Natural killer cell (primary cell): ENCODE measurements at regions not wholly inside any gene's neighbourhood (a gene's known extent, or its start where the extent isn't known, plus 50 kb on each side); places are given as distances from the start of the nearest gene placed in this dataset.

ENCODE experiments used
- ATAC-seq, 3 donors: fragments of 150-1000 bp in 2 of 3; fragments of 200-7000 bp in 1 of 3; cut with Tn5 transposase; 1 replicate in 1 of 3; 2 replicates in 2 of 3; pipeline ENCODE4 v1.10.0; 2021; ENCODE audit warnings: mild to moderate bottlenecking in 2 of 3, moderate library complexity in 2 of 3
- DNase-seq, 2 donors: peaks; one replicate each; pipeline versions ENCODE4 v3.0.0 to v3.0.0-alpha.2; 2013 to 2021; ENCODE audit warnings: mixed read lengths in 1 of 2
- H3K27ac ChIP-seq: one replicate; pipeline ENCODE4 v1.5.1; 2013; ENCODE audit warnings: mild to moderate bottlenecking, low read length
- H3K27me3 ChIP-seq: one replicate; pipeline ENCODE4 v1.6.1; 2013; ENCODE audit warnings: low read length; ENCODE audit not compliant: control insufficient read depth, insufficient read depth
- H3K36me3 ChIP-seq: one replicate; pipeline ENCODE4 v1.6.1; 2013; ENCODE audit warnings: low read length; ENCODE audit not compliant: control insufficient read depth, insufficient read depth
- H3K4me1 ChIP-seq: one replicate; pipeline ENCODE4 v1.6.1; 2013; ENCODE audit warnings: low read length; ENCODE audit not compliant: control insufficient read depth, insufficient read depth
- H3K4me3 ChIP-seq: one replicate; pipeline ENCODE4 v1.5.1; 2013; ENCODE audit warnings: low read length
- H3K9me3 ChIP-seq: one replicate; pipeline ENCODE4 v1.6.1; 2013; ENCODE audit warnings: low read length; ENCODE audit not compliant: control insufficient read depth, insufficient read depth
- H3K27ac Mint-ChIP-seq, 2 donors: one replicate each; pipeline ENCODE4 v1.8.0; 2022; ENCODE audit warnings: mild to moderate bottlenecking in 2 of 2, mixed read lengths in 2 of 2, moderate library complexity in 1 of 2
- H3K27me3 Mint-ChIP-seq, 2 donors: one replicate each; pipeline ENCODE4 v1.8.0; 2022; ENCODE audit warnings: low read depth in 2 of 2, mixed read lengths in 2 of 2
- H3K36me3 Mint-ChIP-seq: one replicate; pipeline ENCODE4 v1.8.0; 2022; ENCODE audit warnings: mixed read lengths
- H3K4me1 Mint-ChIP-seq, 2 donors: one replicate each; pipeline ENCODE4 v1.8.0; 2022; ENCODE audit warnings: mixed read lengths in 2 of 2
- H3K4me3 Mint-ChIP-seq: one replicate; pipeline ENCODE4 v1.8.0; 2022; ENCODE audit warnings: mild to moderate bottlenecking, moderate library complexity, mixed read lengths
- H3K9me3 Mint-ChIP-seq, 2 donors: one replicate each; pipeline ENCODE4 v1.8.0; 2022; ENCODE audit warnings: mixed read lengths in 2 of 2
- WGBS: methylation state at CpG from one replicate; pipeline ENCODE4 v1.1.7; 2013; ENCODE audit warnings: missing lambda C conversion rate; ENCODE audit not compliant: insufficient coverage; 5-methylcytosine and 5-hydroxymethylcytosine counted together
- intact Hi-C: fragments of 100-400 bp; cut with micrococcal nuclease; formaldehyde crosslinking; loops from one replicate; pipeline ENCODE4 v1.14.2; 2022
- TF ChIP-seq, protein P1 (sequence below): fragments of 200-600 bp; IDR thresholded peaks from one replicate; pipeline ENCODE4 v1.8.0; 2022; ENCODE audit warnings: antibody characterized with exemption

DNA sequence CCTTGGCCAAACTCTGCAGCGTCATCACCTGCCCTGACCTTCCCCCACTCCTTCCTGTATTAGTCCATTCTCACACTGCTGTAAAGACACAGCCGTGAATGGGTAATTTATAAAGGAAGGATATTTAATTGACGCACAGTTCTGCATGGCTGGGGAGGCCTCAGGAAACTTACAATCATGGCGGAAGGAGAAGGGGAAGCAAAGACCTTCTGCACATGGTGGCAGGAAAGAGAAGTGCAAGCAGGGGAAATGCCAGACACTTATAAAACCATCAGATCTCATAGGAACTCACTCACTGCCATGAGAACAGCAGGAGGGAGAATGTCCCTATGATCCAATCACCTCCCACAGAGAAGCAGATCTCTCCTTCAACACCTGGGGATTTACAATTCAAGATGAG, 408.5 kb downstream of the PTPRU start:
- Histone ChIP-seq H3K4me1 (no peaks in the 10 kb centered on the region), H3K27ac (no peak overlapping the region), H3K36me3 (no peaks in the 10 kb centered on the region), H3K9me3 (no peaks in the 10 kb centered on the region), H3K27me3 (no peaks in the 10 kb centered on the region), H3K4me3 (no peak overlapping the region)
- H3K9me3 Mint-ChIP-seq = no peaks in the 10 kb centered on the region
- ATAC-seq (no peak), DNase-seq (no peak)
- no peak overlapping the region for H3K4me3 Mint-ChIP-seq
- H3K27me3 Mint-ChIP-seq = peaks cover 7 to 22% of the 10 kb centered on the region in 2 donors
- 48% methylated on average over 3 of the region's 4 CpGs for WGBS
- H3K27ac Mint-ChIP-seq = no peak overlapping the region
- H3K4me1 Mint-ChIP-seq = no peaks in the 10 kb centered on the region
- TF ChIP-seq, protein P1, sequence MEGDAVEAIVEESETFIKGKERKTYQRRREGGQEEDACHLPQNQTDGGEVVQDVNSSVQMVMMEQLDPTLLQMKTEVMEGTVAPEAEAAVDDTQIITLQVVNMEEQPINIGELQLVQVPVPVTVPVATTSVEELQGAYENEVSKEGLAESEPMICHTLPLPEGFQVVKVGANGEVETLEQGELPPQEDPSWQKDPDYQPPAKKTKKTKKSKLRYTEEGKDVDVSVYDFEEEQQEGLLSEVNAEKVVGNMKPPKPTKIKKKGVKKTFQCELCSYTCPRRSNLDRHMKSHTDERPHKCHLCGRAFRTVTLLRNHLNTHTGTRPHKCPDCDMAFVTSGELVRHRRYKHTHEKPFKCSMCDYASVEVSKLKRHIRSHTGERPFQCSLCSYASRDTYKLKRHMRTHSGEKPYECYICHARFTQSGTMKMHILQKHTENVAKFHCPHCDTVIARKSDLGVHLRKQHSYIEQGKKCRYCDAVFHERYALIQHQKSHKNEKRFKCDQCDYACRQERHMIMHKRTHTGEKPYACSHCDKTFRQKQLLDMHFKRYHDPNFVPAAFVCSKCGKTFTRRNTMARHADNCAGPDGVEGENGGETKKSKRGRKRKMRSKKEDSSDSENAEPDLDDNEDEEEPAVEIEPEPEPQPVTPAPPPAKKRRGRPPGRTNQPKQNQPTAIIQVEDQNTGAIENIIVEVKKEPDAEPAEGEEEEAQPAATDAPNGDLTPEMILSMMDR = no peak
- no peaks in the 10 kb centered on the region for H3K36me3 Mint-ChIP-seq
- intact Hi-C loops = no loop called here

DNA sequence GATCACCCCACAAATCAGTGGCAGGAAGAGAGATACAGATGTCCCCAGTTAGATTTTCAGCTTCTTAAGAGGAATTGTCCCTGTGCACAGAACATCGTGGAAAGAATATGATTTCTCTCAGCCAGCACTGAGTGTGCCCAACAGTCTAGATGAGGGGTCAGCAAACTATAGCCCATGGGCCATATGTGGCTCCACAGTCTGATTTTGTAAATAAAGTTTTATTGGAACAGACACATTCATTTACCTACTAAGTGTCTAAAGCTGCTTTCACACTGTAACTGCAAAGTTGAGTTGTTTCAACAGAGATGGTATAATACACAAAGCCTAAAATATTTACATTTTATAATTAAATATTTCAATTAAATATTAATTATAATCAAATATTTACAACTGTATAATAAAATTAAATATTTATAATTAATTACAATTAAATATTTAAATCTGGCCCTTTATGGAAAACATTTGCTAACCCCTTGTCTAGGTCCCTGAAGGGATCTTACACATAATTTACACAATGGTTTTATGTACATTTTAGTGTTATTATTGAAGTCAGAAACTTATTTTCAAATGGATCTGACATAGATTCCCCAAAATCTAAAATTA, 407.6 kb downstream of the PTPRU start:
- Mint-ChIP-seq H3K27ac (no peak overlapping the region), H3K4me1 (no peaks in the 10 kb centered on the region), H3K36me3 (no peaks in the 10 kb centered on the region), H3K9me3 (no peaks in the 10 kb centered on the region), H3K27me3 (peaks cover 7 to 17% of the 10 kb centered on the region in 2 donors), H3K4me3 (no peak overlapping the region)
- no peak for DNase-seq
- Histone ChIP-seq H3K9me3 (no peaks in the 10 kb centered on the region), H3K27ac (no peak overlapping the region), H3K27me3 (no peaks in the 10 kb centered on the region), H3K4me1 (no peaks in the 10 kb centered on the region), H3K4me3 (no peak overlapping the region), H3K36me3 (no peaks in the 10 kb centered on the region)
- ATAC-seq = no peak
- intact Hi-C loops = no loop called here
- TF ChIP-seq, protein P1 = no peak
- 90% methylated on average over 1 of the region's 1 CpG for WGBS

DNA sequence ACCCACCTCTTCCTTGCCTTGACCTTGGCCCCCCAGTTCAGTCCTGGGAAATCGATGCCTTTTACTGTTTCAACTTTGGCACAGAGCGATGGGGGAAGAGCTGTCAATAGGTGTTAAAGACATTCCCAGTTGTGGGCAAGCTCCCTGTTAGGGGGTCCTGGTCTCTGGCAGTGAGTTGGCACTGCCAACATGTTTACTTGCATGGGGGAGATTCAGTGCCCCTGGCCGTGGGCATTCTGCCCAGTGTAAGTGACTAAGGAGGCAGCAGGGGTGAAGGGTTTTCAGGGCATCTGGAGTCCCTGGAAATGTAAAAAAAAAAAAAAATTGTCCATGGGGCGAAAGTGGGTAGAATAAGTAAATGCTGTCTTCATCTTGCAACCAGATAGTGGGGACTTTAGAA, 407.0 kb downstream of the PTPRU start:
- Histone ChIP-seq H3K9me3 (no peaks in the 10 kb centered on the region), H3K36me3 (no peaks in the 10 kb centered on the region), H3K4me3 (no peak overlapping the region), H3K27ac (no peak overlapping the region), H3K27me3 (no peaks in the 10 kb centered on the region), H3K4me1 (no peaks in the 10 kb centered on the region)
- H3K4me1 Mint-ChIP-seq = no peaks in the 10 kb centered on the region
- intact Hi-C loops = no loop called here
- 72% methylated on average over 4 of the region's 4 CpGs for WGBS
- peaks cover 7 to 15% of the 10 kb centered on the region in 2 donors for H3K27me3 Mint-ChIP-seq
- no peak for DNase-seq
- H3K27ac Mint-ChIP-seq = no peak overlapping the region
- H3K4me3 Mint-ChIP-seq = no peak overlapping the region
- H3K9me3 Mint-ChIP-seq = no peaks in the 10 kb centered on the region
- TF ChIP-seq, protein P1 = no peak
- no peak for ATAC-seq
- no peaks in the 10 kb centered on the region for H3K36me3 Mint-ChIP-seq

DNA sequence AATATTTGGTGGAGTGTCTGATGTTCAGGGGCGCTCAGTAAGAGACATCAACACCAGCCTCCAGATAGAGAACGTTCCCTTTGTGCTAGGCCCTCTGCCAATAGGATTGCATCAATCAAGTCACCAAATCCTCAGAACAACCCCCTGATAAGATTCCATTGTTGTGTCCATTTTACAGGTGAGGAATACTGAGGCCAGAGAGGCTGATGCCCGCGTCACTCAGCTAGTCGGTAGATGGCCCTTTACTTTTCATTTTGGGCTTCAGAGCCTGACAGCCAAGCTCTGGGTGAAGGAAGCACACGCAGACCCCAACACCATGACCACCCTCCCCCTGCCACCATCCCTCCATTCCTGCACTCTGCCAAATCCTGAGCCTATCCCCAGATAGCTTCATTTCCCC, 406.2 kb downstream of the PTPRU start:
- intact Hi-C loops = no loop called here
- Mint-ChIP-seq H3K27me3 (peaks cover 0 to 10% of the 10 kb centered on the region in 2 donors), H3K4me1 (no peaks in the 10 kb centered on the region), H3K4me3 (no peak overlapping the region), H3K36me3 (no peaks in the 10 kb centered on the region), H3K27ac (no peak overlapping the region), H3K9me3 (no peaks in the 10 kb centered on the region)
- H3K4me1 ChIP-seq = no peaks in the 10 kb centered on the region
- 91% methylated on average over 6 of the region's 6 CpGs for WGBS
- DNase-seq (no peak), ATAC-seq (no peak)
- H3K36me3 ChIP-seq = no peaks in the 10 kb centered on the region
- no peaks in the 10 kb centered on the region for H3K27me3 ChIP-seq
- TF ChIP-seq, protein P1 = no peak
- no peak overlapping the region for H3K27ac ChIP-seq
- H3K4me3 ChIP-seq = no peak overlapping the region
- H3K9me3 ChIP-seq = no peaks in the 10 kb centered on the region
